HG02588 (cell line): ENCODE measurements at regions not wholly inside any gene's neighbourhood (a gene's known extent, or its start where the extent isn't known, plus 50 kb on each side); places are given as distances from the start of the nearest gene placed in this dataset.
"Not testable (repeated sequence)": the region's sequence is repeated elsewhere in the genome, so short reads cannot be mapped to it uniquely, and the experiment has no call there.

Experiments used
- ATAC-seq: cut with Tn5 transposase; IDR thresholded peaks from one replicate; pipeline ENCODE4 v1.9.1; 2021; ENCODE audit warnings: mild to moderate bottlenecking, moderate library complexity; ENCODE audit not compliant: unreplicated experiment

DNA sequence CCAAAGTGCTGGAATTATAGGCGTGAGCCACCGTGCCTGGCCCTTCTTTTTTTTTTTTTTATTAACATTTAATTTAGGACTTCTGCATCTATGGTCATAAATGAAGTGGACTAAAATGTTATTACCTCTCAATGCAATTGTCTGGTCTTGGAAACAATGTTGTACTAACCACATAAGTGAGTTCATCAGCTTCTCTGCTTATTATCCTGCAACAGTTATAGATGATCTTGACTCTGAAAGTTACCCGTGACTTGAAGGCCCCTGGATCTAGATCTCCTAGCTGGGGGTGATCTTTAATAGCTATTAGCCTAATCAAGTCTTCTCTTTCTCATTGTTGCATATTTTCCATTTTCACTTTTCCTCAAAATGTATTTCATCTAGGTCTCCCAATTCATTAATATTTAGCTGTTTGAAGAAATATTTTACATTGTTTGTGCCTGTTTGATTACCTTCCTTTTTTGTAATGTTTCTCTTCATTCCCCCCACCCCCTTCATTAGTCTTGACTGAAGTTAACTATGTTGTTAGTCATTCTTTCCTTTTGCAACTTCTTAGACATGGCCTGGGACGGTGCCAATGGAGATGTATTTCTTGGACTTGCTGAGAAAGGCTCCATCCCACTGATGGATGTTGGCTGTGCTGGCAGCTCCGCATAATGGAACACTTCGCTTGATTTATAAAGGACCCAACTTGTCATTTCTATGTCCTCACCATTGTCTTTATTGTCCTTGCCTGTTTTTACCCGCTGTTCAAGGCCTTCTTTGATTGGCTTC lies 141.6 kb upstream of the RIOK3 start:
- ATAC-seq: no peak

DNA sequence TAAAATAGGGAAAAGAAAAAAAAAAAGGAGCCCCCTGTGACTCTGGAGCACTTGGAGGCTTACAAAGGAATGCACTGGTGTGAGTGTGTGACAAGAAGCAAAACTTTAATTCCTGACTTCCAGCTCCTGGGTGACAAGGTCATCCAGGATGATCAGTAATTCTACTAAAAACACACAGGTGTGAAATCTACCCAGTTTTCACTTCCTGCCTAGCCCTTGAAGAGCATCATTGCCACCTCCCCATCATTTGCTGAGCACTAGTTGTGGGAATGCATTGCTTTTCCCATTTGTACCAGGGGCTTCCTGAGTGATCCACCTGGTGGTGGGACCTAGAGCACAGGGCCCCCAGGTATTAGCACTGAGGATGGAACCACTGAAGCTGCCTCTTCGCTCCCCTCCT lies 139.7 kb upstream of the RIOK3 start:
- ATAC-seq: no peak

DNA sequence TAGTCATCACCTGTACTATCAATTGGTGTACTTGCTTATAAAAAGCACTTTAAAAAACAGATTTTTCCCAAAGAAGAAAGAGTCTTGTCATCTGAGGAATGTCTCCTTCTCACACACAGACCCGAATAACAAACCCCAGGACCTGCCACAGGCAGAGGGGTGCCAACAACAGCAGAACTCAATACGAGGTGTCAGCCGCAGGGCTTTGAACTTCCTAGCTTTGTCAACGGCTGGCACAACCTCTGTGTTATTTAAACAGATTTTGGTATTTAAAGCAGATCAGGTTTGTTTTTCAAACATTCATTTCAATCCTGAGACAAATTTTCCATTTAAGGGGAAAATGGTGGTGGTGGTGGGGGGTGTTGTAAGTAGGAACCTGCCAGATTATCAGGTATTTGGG lies 138.4 kb upstream of the RIOK3 start:
- ATAC-seq: no peak

DNA sequence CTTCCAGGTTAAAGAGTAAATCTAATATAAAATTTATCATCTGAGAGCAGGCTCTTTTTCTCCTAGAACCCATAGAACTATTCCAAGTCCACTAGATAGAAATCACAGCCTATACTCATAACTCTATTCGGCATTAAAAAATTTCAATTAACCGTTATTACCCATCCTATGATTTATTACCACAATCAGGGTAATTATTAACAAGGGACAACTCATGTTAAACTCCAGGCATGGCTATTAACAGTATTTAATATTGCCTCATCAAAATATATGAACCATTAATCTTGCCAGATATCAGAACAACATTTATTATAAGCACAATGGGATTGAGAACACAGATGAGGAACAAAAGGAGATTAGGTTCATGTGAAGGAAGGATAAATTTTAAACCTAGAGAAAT lies 136.8 kb upstream of the RIOK3 start:
- ATAC-seq: no peak

DNA sequence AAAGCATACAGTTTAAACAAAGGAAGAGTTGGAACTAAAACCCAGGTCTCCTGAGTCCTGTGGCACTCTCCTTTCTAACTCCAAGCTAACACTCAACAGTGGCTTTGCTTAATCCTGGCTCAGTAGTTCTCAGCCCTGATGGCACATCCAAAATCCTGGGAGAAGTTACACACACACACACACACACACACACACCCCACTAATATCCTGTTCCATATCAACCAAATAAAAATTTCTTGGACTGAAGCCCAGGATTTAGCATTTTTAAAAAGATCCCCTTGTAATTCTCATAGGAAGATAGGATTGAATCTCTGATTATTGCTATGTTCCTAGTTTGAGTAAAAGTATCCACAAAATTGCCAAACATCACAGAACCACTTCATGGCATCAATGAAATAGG lies 136.1 kb upstream of the RIOK3 start:
- no peak for ATAC-seq

DNA sequence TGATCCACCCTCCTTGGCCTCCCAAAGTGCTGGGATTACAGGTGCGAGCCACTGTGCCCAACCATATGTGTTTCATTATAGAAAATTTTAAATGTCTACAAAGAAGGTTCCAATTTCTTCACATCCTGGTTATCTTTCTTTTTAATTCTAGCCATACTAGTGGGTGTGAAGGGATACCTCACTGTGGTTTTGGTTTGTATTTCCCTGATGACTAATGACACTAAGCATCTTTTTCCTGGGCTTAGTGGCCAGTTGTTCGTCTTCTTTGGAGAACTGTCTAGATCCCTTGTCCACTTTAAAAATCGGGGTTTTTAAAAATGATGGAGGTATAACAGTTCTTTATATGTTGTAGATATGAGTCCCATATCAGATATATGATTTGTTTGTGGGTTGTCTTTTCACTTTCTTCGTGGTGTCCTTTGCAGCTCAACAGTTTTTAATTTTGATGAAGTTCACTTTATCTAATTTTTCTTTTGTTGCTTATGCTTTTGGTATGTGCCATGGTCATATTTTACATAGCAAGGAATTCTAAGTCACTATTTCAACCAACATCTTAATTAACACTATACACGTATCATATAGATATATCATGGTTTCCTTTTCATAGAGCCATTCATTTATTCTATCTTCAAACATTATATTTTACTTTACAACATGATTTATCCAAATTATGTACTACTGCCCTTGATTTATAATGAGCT lies 135.0 kb upstream of the RIOK3 start:
- ATAC-seq: no peak

DNA sequence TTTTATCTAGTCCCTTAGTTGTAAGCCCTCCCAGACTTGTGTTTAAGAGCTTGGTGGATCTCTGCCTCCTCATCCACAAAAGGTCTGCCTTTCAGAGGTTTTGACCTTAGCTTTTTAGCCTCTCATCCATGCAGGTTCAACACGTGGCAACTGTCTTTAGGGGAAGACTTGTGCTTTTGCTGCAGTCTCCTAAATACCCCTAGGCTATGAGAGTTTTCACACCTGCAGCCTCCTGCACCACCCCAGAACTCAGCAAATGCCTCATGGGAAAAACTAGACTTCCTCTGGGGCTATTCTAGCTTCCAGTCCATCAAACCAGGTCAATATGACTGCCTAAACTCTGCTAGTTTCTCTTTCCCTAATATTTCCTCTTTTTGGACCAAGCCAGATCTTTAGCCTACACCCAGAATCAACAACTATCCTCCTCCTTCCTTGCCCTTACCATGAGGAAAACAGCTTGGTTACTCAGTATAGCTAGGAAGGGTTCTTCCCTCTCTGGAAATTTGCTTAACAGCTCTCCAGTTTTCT lies 132.3 kb upstream of the RIOK3 start:
- no peak for ATAC-seq

DNA sequence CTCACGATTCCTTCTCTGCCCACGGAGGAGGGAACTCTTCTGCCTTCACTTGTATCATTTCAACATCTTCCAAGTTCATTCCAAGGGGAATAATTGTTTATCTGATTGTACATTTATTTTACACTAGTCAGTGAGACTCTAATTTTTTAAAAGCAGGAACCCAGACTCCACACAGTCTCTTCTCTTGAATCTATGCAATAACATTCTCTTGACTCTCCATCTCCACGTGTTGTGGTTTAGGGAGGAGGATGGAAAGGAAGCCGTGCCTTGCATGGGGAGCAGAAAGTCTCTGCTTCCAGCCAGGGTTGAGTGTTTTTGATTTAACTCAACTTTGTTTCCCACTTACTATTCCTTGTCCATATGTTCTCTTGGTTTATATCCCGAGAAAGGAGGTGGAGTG lies 131.1 kb upstream of the RIOK3 start:
- ATAC-seq: no peak

DNA sequence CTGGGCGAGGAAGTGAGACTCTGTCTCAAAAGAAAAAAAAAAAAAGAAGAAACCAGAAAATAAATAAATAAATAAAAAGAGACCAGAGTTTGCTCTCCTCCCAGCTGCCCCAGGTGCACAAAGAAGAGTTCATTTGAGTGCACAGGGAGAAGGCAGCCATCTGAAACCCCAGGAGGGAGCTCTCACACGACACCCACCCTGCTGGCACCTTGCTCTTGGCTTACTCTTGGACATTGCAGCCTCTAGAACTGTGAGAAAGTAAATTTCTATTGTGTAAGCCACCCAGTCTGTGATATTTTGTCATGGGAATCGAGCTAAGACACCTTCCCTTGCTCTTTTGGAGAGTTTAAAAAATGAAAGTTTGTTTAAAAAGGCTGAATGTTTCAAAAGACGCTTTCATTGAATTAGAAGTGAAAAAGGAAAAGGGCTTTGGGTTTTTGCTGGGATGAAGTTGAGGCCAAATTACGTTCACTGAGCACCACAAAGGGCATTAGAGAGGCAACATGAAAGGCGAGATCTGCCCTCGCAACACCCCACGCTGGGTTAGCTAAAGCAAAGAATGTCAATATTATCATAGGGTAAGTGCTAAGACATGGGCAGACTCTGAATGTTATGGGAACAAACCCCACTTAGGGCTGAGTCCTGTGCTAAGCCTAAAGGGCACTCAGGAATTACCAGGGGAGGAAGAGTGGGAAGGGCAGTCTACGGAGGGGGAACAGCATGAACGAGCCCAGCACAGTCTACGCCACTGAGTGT lies 128.9 kb upstream of the RIOK3 start:
- no peak for ATAC-seq

DNA sequence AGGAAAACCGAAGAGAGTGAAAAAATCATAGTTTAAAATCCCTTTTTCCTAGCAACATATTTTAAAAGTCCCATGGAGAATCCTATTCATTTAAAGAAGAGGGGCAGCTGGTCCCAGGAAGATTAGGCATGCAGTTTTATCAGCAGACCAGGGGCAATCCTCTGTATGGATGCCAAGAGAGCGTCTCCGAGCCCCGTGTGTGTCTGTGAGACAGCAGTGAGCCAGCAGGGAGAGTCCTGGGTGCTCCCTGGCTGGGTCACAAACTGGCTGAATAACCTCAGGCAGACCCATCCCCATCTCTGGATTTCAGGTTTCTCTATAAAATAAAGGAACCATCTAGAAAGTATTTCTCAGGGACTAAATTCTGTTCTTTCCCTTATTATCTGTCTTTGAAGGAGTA lies 128.2 kb upstream of the RIOK3 start:
- ATAC-seq: no peak

DNA sequence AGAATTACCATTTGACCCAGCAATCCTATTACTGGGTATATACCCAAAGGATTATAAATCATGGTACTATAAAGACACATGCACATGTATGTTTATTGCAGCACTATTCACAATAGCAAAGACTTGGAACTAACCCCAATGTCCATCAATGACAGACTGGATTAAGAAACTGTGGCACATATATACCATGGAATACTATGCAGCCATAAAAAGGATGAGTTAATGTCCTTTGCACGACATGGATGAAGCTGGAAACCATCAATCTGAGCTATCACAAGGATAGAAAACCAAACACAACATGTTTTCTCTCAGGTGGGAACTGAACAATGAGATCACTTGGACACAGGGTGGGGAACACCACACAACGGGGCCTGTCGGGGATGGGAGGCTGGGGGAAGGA lies 123.4 kb upstream of the RIOK3 start:
- not testable (repeated sequence) for ATAC-seq

DNA sequence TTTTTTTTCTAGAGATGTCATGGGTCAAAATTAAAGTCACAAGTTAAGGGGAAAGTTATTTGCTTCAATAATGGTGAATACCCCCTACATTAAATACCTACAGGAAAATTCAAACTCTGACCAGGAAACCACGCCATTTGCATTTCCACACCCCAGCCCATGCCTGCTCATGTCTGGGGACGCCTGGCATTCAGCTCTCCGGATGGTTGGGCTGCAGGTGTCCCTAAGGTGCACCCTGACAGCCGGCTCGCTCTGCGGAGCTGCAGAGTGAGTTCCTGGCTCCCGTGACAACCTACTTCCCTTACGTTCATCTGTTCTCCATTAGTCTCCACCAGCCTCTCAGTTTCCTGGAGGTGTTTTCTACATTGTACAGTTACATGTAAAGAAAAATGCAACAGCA lies 122.7 kb upstream of the RIOK3 start:
- ATAC-seq: peak; percentile 87

DNA sequence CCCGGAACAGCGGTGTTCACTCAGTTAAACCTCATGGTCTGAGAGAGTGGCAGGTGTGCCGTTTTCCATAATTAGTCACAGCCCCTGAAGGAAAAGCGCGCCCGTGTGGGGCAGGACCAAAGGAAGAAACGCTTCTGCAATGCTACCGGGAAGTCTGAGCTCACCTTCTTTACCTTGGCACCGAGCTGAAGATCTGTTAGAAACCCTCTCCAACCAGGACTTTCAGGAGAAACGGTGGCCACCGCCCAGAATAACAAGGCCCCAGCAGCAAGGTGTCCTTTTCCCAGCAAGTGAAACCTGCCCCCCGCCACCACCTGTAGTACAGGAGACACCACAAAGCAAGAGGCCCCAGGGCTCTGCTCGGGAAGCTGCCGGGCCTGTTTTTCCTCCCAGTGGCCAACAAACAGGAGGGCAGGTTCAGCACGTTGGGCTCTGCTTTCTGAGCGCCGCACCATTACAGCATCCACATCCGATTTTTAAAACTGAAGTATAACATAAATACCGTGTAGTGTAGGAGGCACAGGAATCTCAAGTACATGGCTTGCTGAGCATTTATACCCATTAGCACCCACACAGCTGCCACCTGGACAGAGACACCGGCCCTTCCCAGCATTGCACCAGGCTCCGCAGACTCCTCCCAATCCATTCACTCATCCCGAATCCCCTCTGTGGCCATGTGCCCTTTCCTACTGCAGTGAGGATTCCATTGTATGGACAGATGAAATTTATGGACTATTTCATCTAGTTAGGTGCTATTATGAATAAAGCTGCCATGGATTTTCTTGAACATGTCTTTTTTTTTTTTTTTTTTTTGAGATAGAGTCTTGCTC lies 121.8 kb upstream of the RIOK3 start:
- no peak for ATAC-seq

DNA sequence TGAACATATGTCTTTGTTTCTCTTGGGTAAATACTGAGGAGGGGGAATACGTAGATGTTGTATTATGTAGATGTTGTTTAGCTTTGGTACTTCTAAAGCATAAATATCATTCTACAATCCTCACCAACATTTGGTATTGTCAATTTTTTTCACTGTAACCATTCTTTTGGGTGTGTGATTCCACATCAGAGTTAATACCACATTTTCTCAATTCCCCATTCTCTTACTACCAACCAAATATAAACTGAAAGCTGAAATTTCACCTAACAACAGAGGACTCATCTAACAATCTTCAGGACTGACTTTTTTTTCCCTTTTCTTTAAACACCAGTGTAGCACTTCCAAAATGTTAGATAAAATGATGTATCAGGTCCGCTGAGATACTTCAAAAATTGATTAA lies 120.7 kb upstream of the RIOK3 start:
- no peak for ATAC-seq

DNA sequence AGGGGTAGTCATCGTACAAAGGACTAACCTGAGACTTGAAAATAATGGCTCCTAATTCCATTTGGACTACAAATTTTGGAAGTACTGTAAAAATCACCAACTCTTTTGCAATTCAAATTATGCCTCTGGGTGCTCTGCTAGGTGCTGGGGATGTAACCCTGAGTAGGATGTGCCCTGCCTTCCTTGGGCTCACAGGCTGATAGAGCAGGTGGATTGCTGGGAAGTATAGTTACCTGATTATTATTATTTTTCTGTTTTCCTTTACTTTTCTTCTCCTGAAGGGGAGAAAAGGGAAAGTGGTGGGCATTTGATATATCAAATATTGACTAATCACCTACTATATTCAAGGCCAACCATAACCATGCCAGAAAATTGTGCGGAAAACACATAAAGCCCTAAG lies 119.3 kb upstream of the RIOK3 start:
- ATAC-seq: no peak

DNA sequence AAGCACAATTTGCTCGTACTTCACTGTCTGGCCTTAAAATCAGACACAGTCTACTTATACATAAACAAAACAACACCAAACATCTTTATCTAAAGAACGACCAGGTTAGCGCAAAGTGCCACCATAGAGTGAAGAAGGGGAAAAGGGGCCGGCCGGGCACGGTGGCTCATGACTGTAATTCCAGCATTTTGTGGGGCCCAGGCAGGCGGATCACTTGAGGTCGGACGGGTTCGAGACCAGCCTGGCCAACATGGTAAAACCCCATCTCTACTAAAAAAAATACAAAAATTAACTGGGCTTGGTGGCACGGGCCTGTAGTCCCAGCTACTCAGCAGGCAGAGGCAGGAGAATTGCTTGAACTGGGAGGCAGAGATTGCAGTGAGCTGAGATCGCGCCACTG lies 118.5 kb upstream of the RIOK3 start:
- no peak for ATAC-seq

DNA sequence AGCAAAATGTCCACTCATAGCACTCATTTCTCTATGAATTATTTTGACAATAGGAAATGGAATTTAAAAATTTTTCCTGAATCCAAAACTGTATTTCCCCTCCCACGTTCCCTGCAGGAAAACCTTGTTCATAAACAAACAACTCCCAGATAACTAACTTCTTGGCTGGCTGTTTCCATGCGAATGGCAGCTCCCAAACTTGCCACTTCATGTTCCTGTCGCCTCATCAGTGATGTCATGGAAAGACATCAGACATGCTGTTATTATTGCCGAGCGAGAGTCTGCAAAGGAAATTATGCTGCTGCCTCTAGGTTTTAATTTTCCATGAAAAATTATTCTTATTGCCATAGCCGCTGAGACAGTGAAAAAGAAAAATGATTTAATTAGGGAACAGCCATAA lies 117.0 kb upstream of the RIOK3 start:
- ATAC-seq: no peak

DNA sequence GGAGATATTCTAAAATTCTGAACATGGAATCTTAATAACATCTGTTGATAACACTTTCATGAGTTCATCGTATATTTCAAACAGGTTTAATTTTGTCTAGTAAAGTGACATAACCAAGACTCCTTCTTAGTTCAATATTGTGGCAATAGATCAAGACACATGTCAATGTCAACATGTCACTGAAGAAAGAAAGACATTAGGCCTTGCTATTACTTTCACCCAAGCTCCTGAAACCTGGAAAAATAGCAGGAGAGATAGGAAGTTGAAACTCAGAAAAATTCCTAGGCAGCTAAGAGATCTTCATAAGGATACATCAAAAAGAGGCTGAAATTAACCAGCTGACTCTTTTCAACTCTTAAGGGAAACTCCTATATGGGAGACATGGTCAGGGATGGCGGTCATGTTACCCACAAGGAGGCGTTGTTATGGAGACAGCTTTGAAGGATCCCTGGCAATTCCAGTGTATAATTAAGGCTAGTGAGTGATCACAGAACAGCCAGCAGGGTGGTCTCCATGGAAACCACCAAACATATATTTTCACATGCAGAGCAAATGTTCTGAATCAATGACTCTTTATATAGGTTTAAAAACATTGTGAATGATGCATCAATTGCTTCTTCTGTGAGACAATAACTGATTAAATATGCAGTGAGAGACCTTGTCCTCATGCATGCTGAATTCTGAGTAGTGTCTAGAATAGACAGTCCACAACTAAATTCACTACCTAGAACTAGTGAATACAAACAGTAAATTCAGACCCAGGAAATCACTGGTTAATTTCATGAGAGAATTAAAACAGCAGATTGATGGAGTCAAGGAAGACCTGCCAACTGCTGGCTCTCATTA lies 115.3 kb upstream of the RIOK3 start:
- no peak for ATAC-seq

DNA sequence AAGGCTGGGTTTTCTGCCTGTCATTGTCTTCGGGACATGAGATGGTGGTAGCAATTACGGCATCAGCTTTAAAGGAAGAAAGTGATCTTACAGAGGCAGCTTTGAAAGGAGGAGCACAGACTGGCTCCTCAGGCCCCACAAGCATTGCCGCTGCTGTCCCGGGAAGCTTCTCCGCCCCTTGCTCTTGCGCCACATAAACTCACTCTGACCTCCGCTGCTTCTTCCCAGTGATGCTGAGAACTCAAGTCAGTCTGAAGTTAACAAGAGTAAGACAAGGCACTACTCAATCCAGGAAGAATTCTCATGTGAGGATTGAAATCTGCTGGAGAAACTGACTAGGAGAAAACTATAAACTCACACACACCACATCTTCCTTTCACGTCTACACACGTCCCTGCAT lies 112.4 kb upstream of the RIOK3 start:
- ATAC-seq: no peak

DNA sequence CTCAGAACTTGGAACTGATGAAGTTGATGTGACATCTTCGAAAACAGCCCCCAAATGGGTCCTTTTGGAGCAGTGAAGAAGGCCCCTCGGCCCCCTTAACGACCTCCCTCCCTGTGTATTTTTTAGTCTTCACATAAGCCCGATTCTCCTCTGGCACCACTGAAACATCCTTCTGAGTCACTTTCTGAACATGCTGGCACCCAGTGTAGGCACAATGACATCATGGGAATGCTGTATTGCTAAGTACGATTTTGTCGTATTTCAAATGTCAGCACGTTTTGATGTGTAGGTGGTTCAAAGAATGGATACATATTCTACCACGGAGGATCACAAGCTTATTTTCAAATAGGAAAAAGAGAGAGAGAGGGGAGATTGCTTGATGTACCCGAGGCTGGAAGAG lies 111.7 kb upstream of the RIOK3 start:
- ATAC-seq: no peak
